Liver (tissue), 3 donors: ENCODE measurements at regions not wholly inside any gene's neighbourhood (a gene's known extent, or its start where the extent isn't known, plus 50 kb on each side); places are given as distances from the start of the nearest gene placed in this dataset.

Source experiments
- CTCF ChIP-seq: fragments of 150-350 bp; IDR thresholded peaks from 2 replicates; pipeline ENCODE4 v1.5.1; 2017; ENCODE audit warnings: improper control_type of control experiment, low read depth, low read length; ENCODE audit not compliant: missing input control
- FOXA1 ChIP-seq: IDR thresholded peaks from 2 replicates; pipeline ENCODE4 v1.6.1; 2016; ENCODE audit warnings: antibody characterized with exemption
- GABPA ChIP-seq, 2 donors: IDR thresholded peaks in 1 of 2; conservative IDR thresholded peaks in 1 of 2; 2 replicates each; pipeline ENCODE4 v1.6.1; 2016; ENCODE audit warnings: antibody characterized with exemption in 2 of 2, mild to moderate bottlenecking in 1 of 2, moderate library complexity in 1 of 2
- JUND ChIP-seq, 2 donors: IDR thresholded peaks; 2 replicates each; pipeline ENCODE4 v1.6.1; 2016; ENCODE audit warnings: antibody characterized with exemption in 2 of 2
- MAX ChIP-seq: IDR thresholded peaks from 2 replicates; pipeline ENCODE4 v1.6.1; 2016; ENCODE audit warnings: antibody characterized with exemption
- RAD21 ChIP-seq, 2 donors: IDR thresholded peaks; 2 replicates each; pipeline ENCODE4 v1.6.1; 2016; ENCODE audit warnings: antibody characterized with exemption in 2 of 2, mild to moderate bottlenecking in 2 of 2
- TAF1 ChIP-seq: conservative IDR thresholded peaks from 2 replicates; pipeline ENCODE4 v1.6.1; 2016; ENCODE audit warnings: antibody characterized with exemption, mild to moderate bottlenecking
- YY1 ChIP-seq: IDR thresholded peaks from 2 replicates; pipeline ENCODE4 v1.6.1; 2016; ENCODE audit warnings: antibody characterized with exemption, mild to moderate bottlenecking
- ZBTB33 ChIP-seq: IDR thresholded peaks from 2 replicates; pipeline ENCODE4 v1.6.1; 2016; ENCODE audit warnings: antibody characterized with exemption
- donor health status: healthy.
- donor health status: healthy.

- TF ChIP-seq CTCF (no peak), GABPA (IDR thresholded peaks at IDR 0.05 in 1 of 2, conservative IDR thresholded peaks at IDR 0.05 in 1 of 2) (no peak), ZBTB33 (no peak), RAD21 (IDR thresholded peaks at IDR 0.05) (no peak), TAF1 (no peak), MAX (no peak), FOXA1 (no peak), YY1 (no peak), JUND (IDR thresholded peaks at IDR 0.05) (no peak)
Measured at GRCh38 chr16:86362155-86362849, 148.0 kb upstream of the FOXF1 start.
